ENCODE measurements at regions not wholly inside any gene's neighbourhood (a gene's known extent, or its start where the extent isn't known, plus 50 kb on each side); places are given as distances from the start of the nearest gene placed in this dataset.

GRCh38 chr1:87829360-87829759 is 500.7 kb downstream of the LMO4 start (continued):
- no peak for TF ChIP-seq ZNF425 (CRISPR knock-in tag; conservative IDR thresholded peaks at IDR 0.05)
- no peak for TF ChIP-seq ZNF219 (CRISPR knock-in tag; IDR thresholded peaks at IDR 0.05; ENCODE audit: borderline replicate concordance)
- no peak for TF ChIP-seq ZNF138 (CRISPR knock-in tag; conservative IDR thresholded peaks at IDR 0.05)
- no peak for TF ChIP-seq CDX4 (CRISPR knock-in tag; IDR thresholded peaks at IDR 0.05; ENCODE audit: borderline replicate concordance)
- no peak for TF ChIP-seq NR1H2 (CRISPR knock-in tag; IDR thresholded peaks at IDR 0.05)
- no peak for TF ChIP-seq NFATC4 (CRISPR knock-in tag; IDR thresholded peaks at IDR 0.05)
- TF ChIP-seq FOXP4 (CRISPR knock-in tag; IDR thresholded peaks at IDR 0.05) = no peak

GRCh38 chr1:87830432-87830978 is 501.8 kb downstream of the LMO4 start:
- no peak for DNase-seq (ENCODE audit: low spot score)
- no peak overlapping the region for H3K27ac Mint-ChIP-seq
- POLR2A ChIA-PET = no interaction called here
- H3K4me1 Mint-ChIP-seq = peaks cover 14% of the 10 kb centered on the region; the same call in 1 of the 2 replicates
- H3K36me3 Mint-ChIP-seq = no peaks in the 10 kb centered on the region
- H3K27me3 Mint-ChIP-seq (ENCODE audit: low read depth) = no peaks in the 10 kb centered on the region
- TF ChIP-seq NR3C1 (CRISPR knock-in tag; conservative IDR thresholded peaks at IDR 0.05; ENCODE audit: low read depth) = no peak
- no peak for TF ChIP-seq ZNF423 (CRISPR knock-in tag; IDR thresholded peaks at IDR 0.05)
- TF ChIP-seq ATF2 (CRISPR knock-in tag; IDR thresholded peaks at IDR 0.05; ENCODE audit: borderline replicate concordance, low read depth) = no peak
- TF ChIP-seq GRHL2 (CRISPR knock-in tag; IDR thresholded peaks at IDR 0.05; ENCODE audit: insufficient replicate concordance, severe bottlenecking) = no peak
- no peak for TF ChIP-seq GTF2I (CRISPR knock-in tag; conservative IDR thresholded peaks at IDR 0.05)
- TF ChIP-seq USF2 (CRISPR knock-in tag; IDR thresholded peaks at IDR 0.05) = no peak
- no peak for TF ChIP-seq MAX (CRISPR knock-in tag; IDR thresholded peaks at IDR 0.05)
- no peak for TF ChIP-seq RELA (CRISPR knock-in tag; IDR thresholded peaks at IDR 0.05; ENCODE audit: borderline replicate concordance)
- no peak for TF ChIP-seq ZNF263 (CRISPR knock-in tag; IDR thresholded peaks at IDR 0.05; ENCODE audit: low read depth)
- CTCF ChIA-PET = no interaction called here
- H3K4me3 Mint-ChIP-seq = no peak overlapping the region
- no peak for ATAC-seq
- H3K9me3 Mint-ChIP-seq = peaks cover 4% of the 10 kb centered on the region; the same call in 1 of the 2 replicates

GRCh38 chr1:87833166-87833565 is 504.5 kb downstream of the LMO4 start:
- no peak overlapping the region for H3K4me3 Mint-ChIP-seq
- H3K9me3 Mint-ChIP-seq = no peaks in the 10 kb centered on the region
- ChIA-PET CTCF (no interaction called here), POLR2A (interaction anchor here (0.6 kb wide), 1 partner anchor 211 kb away, joined by 3 read pairs; no protein-coding TSS in a partner anchor)
- peaks cover 14% of the 10 kb centered on the region; the same call in 1 of the 2 replicates for H3K4me1 Mint-ChIP-seq
- no peak for ATAC-seq
- H3K27ac Mint-ChIP-seq = no peak overlapping the region
- H3K27me3 Mint-ChIP-seq (ENCODE audit: low read depth) = no peaks in the 10 kb centered on the region
- no peaks in the 10 kb centered on the region for H3K36me3 Mint-ChIP-seq
- no peak for DNase-seq (ENCODE audit: low spot score)
- TF ChIP-seq JAZF1 (CRISPR knock-in tag; IDR thresholded peaks at IDR 0.05) (no peak), IRF1 (CRISPR knock-in tag; IDR thresholded peaks at IDR 0.05) (no peak), SP1 (CRISPR knock-in tag; conservative IDR thresholded peaks at IDR 0.05) (no peak), NFE2L1 (CRISPR knock-in tag; IDR thresholded peaks at IDR 0.05) (no peak), HMGA2 (CRISPR knock-in tag; IDR thresholded peaks at IDR 0.05) (no peak), MAX (CRISPR knock-in tag; IDR thresholded peaks at IDR 0.05) (no peak), ZNF232 (CRISPR knock-in tag; IDR thresholded peaks at IDR 0.05) (no peak), IRF2 (CRISPR knock-in tag; IDR thresholded peaks at IDR 0.05; ENCODE audit: borderline replicate concordance, low read depth) (no peak), ESRRA (CRISPR knock-in tag; IDR thresholded peaks at IDR 0.05; ENCODE audit: borderline replicate concordance) (no peak), ZMAT4 (CRISPR knock-in tag; IDR thresholded peaks at IDR 0.05) (no peak), FOXP1 (CRISPR knock-in tag; IDR thresholded peaks at IDR 0.05; ENCODE audit: borderline replicate concordance) (no peak)
